Endothelial cell of umbilical vein (primary cell): ENCODE measurements at regions not wholly inside any gene's neighbourhood (a gene's known extent, or its start where the extent isn't known, plus 50 kb on each side); places are given as distances from the start of the nearest gene placed in this dataset.

Experiments
- BruUV-seq: library from RNA; stranded (reverse); fragments of 400-500 nt; replicated peaks from 2 replicates; lab custom pipeline; 2021; lab: Mats Ljungman, UMichigan
- CTCF ChIA-PET: fragments of 300-600, 350-600 bp; sonication (Branson Sonifier 250); formaldehyde crosslinking; loops from one replicate; lab custom pipeline; 2021; ENCODE audit warnings: antibody characterized with exemption, inconsistent platforms; lab: Charles Lee
- POLR2A ChIA-PET: fragments of 300-600, 350-600 bp; sonication (Branson Sonifier 250); formaldehyde crosslinking; loops from one replicate; lab custom pipeline; 2021; ENCODE audit warnings: antibody characterized with exemption, inconsistent platforms; lab: Charles Lee
- DNase-seq: peaks from one replicate; pipeline ENCODE4 v3.0.0-alpha.2; 2011; ENCODE audit warnings: low read depth, low spot score
- FAIRE-seq: peaks from 2 replicates; lab custom pipeline; 2011; peaks lifted over from hg19 to GRCh38; lab: Jason Lieb, UNC
- H2AFZ ChIP-seq: 2 replicates; pipeline ENCODE4 v1.6.0; 2012; ENCODE audit warnings: low read depth, low read length, control low read depth, inconsistent platforms
- H3K27ac ChIP-seq: 2 replicates; pipeline ENCODE4 v1.5.1; 2011; ENCODE audit warnings: low read depth, mild to moderate bottlenecking, control low read depth, low read length, moderate library complexity; ENCODE audit not compliant: insufficient read depth
- H3K27me3 ChIP-seq, 2 experiments: 2 replicates each; pipeline versions ENCODE4 v1.6.0 to v1.6.1; 2011; ENCODE audit warnings: low read length in 2 of 2, mixed read lengths in 1 of 2; ENCODE audit not compliant: control insufficient read depth in 2 of 2, insufficient read depth in 2 of 2
- H3K36me3 ChIP-seq, 2 experiments: 2 replicates in 1 of 2; 3 replicates in 1 of 2; pipeline ENCODE4 v1.5.1; 2011; ENCODE audit warnings: low read length in 2 of 2, mild to moderate bottlenecking in 1 of 2, moderate library complexity in 1 of 2; ENCODE audit not compliant: control insufficient read depth in 2 of 2, insufficient read depth in 2 of 2; ENCODE audit errors: extremely low read depth in 1 of 2
- H3K4me1 ChIP-seq: 3 replicates; pipeline ENCODE4 v1.5.1; 2011; ENCODE audit warnings: mild to moderate bottlenecking, low read length; ENCODE audit not compliant: control insufficient read depth, insufficient read depth; ENCODE audit errors: extremely low read depth
- H3K4me2 ChIP-seq: 2 replicates; pipeline ENCODE4 v1.6.1; 2011; ENCODE audit warnings: low read length, control low read depth, mixed read lengths; ENCODE audit not compliant: insufficient read depth
- H3K4me3 ChIP-seq, 3 experiments: fragments of 200-600 bp in 1 of 3; sonication (generic), shearing (Covaris generic) in 1 of 3; replicated peaks in 1 of 3; 2 replicates each; pipeline ENCODE4 v1.5.1; 2011 to 2016; ENCODE audit warnings: control low read depth in 3 of 3, low read length in 3 of 3, mild to moderate bottlenecking in 2 of 3, inconsistent platforms in 1 of 3, low read depth in 1 of 3, moderate library complexity in 1 of 3; ENCODE audit not compliant: insufficient read depth in 1 of 3
- H3K79me2 ChIP-seq: 2 replicates; pipeline ENCODE4 v1.6.0; 2012; ENCODE audit warnings: low read length, inconsistent platforms; ENCODE audit not compliant: control insufficient read depth, insufficient read depth
- H3K9ac ChIP-seq: replicated peaks from 2 replicates; pipeline ENCODE3; 2011; ENCODE audit warnings: low read length, control low read depth; ENCODE audit not compliant: insufficient read depth; ENCODE audit errors: extremely low read depth
- H3K9me1 ChIP-seq: replicated peaks from 3 replicates; pipeline ENCODE4 v1.6.0; 2011; ENCODE audit warnings: mild to moderate bottlenecking, low read length; ENCODE audit not compliant: control insufficient read depth, insufficient read depth; ENCODE audit errors: extremely low read depth
- H3K9me3 ChIP-seq: replicated peaks from 2 replicates; pipeline ENCODE4 v1.5.1; 2012; ENCODE audit warnings: low read length, inconsistent platforms; ENCODE audit not compliant: control insufficient read depth, insufficient read depth
- H4K20me1 ChIP-seq: replicated peaks from 2 replicates; pipeline ENCODE3; 2011; ENCODE audit warnings: mild to moderate bottlenecking, low read length; ENCODE audit not compliant: control insufficient read depth, insufficient read depth; ENCODE audit errors: extremely low read depth
- CTCF ChIP-seq, 2 donors: IDR thresholded peaks; 1 replicate in 1 of 2; 2 replicates in 1 of 2; pipeline ENCODE4 v1.5.1; 2011; ENCODE audit warnings: low read length in 2 of 2, mild to moderate bottlenecking in 2 of 2, moderate library complexity in 2 of 2, control low read depth in 1 of 2, inconsistent platforms in 1 of 2, low read depth in 1 of 2; ENCODE audit not compliant: insufficient read depth in 1 of 2; ENCODE audit errors: extremely low read depth in 1 of 2
- EZH2 ChIP-seq: IDR thresholded peaks from 2 replicates; pipeline ENCODE4 v1.6.1; 2012; ENCODE audit warnings: borderline replicate concordance, low read depth, mild to moderate bottlenecking, moderate library complexity, low read length, inconsistent platforms; ENCODE audit not compliant: severe bottlenecking
- FOS ChIP-seq: IDR thresholded peaks from 2 replicates; pipeline ENCODE4 v1.6.1; 2011; ENCODE audit warnings: mild to moderate bottlenecking, low read length, moderate library complexity, borderline replicate concordance; ENCODE audit not compliant: insufficient read depth
- GATA2 ChIP-seq: IDR thresholded peaks from 2 replicates; pipeline ENCODE4 v1.7.0; 2011; ENCODE audit warnings: low read depth, mild to moderate bottlenecking, moderate library complexity, mixed read lengths, low read length; ENCODE audit not compliant: insufficient read length, insufficient read depth
- JUN ChIP-seq: IDR thresholded peaks from 2 replicates; pipeline ENCODE4 v1.6.1; 2011; ENCODE audit warnings: borderline replicate concordance, low read depth; ENCODE audit not compliant: insufficient read length, insufficient read depth
- MAX ChIP-seq: IDR thresholded peaks from 2 replicates; pipeline ENCODE4 v1.6.1; 2011; ENCODE audit not compliant: insufficient read depth, insufficient read length
- MYC ChIP-seq: IDR thresholded peaks from one replicate; pipeline ENCODE4 v1.6.1; 2011; ENCODE audit warnings: mild to moderate bottlenecking, low read depth, low read length
- POLR2A ChIP-seq: IDR thresholded peaks from 2 replicates; pipeline ENCODE4 v1.6.1; 2012; ENCODE audit warnings: low read depth, mild to moderate bottlenecking, control low read depth, low read length
- POLR2AphosphoS5 ChIP-seq: IDR thresholded peaks from 2 replicates; pipeline ENCODE4 v1.6.1; 2012; ENCODE audit warnings: low read depth, mild to moderate bottlenecking, control low read depth, low read length, moderate library complexity; ENCODE audit not compliant: insufficient read depth
- dilution Hi-C: fragments of 300-500 bp; cut with MboI; formaldehyde crosslinking; loops from one replicate; pipeline ENCODE4 v1.15.0; 2019; ENCODE audit warnings: low sequenced_read_pairs; ENCODE audit not compliant: extremely low pct_ligation_motif_present
- intact Hi-C: fragments of 100-400 bp; cut with micrococcal nuclease; formaldehyde crosslinking; loops from one replicate; pipeline ENCODE4 v1.10.0; 2022

- Histone ChIP-seq H3K4me3 (no peak overlapping the region), H3K27ac (no peak overlapping the region), H3K36me3 (no peaks in the 10 kb centered on the region), H3K9me3 (no peaks in the 10 kb centered on the region), H2AFZ (no peak overlapping the region), H3K79me2 (no peaks in the 10 kb centered on the region), H3K4me1 (no peaks in the 10 kb centered on the region), H3K9me1 (no peaks in the 10 kb centered on the region), H3K4me2 (no peak overlapping the region), H3K27me3 (no peaks in the 10 kb centered on the region), H3K9ac (no peak overlapping the region), H4K20me1 (no peaks in the 10 kb centered on the region)
- CTCF ChIA-PET: no interaction called here
- POLR2A ChIA-PET: no interaction called here
- dilution Hi-C loops (no loop called here), intact Hi-C loops (no loop called here)
- TF ChIP-seq POLR2AphosphoS5: no peak
- TF ChIP-seq MAX: no peak
- FAIRE-seq (no peak), DNase-seq (no peak)
- BruUV-seq: no TSS peak
Measured at GRCh38 chr6:12364621-12365020, 74.5 kb downstream of the EDN1 start.

- no TSS peak for BruUV-seq
- Histone ChIP-seq H3K4me1 (no peaks in the 10 kb centered on the region), H3K36me3 (no peaks in the 10 kb centered on the region), H2AFZ (no peak overlapping the region), H3K9me1 (no peaks in the 10 kb centered on the region), H3K27me3 (no peaks in the 10 kb centered on the region), H3K9me3 (no peaks in the 10 kb centered on the region), H3K79me2 (no peaks in the 10 kb centered on the region), H3K27ac (no peak overlapping the region), H3K9ac (no peak overlapping the region), H3K4me2 (no peak overlapping the region), H4K20me1 (no peaks in the 10 kb centered on the region), H3K4me3 (no peak overlapping the region)
- ChIA-PET CTCF (no interaction called here), POLR2A (no interaction called here)
- no peak for TF ChIP-seq MAX
- no peak for TF ChIP-seq POLR2AphosphoS5
- TF ChIP-seq GATA2: no peak
- no peak for TF ChIP-seq MYC
- no peak for TF ChIP-seq POLR2A
- no peak for TF ChIP-seq EZH2
- TF ChIP-seq CTCF (IDR thresholded peaks at IDR 0.05; ENCODE audit: extremely low read depth in 1 of 2, insufficient read depth in 1 of 2, low read depth in 1 of 2, low read length in 2 of 2): no peak
- no peak for TF ChIP-seq FOS
- no peak for TF ChIP-seq JUN
- dilution Hi-C loops (no loop called here), intact Hi-C loops (no loop called here)
- DNase-seq (no peak), FAIRE-seq (no peak)
Measured at GRCh38 chr6:12366731-12367130, 76.6 kb downstream of the EDN1 start.
